GM08714 (cell line): ENCODE measurements at regions not wholly inside any gene's neighbourhood (a gene's known extent, or its start where the extent isn't known, plus 50 kb on each side); places are given as distances from the start of the nearest gene placed in this dataset.

Source experiments
- H3K4me3 ChIP-seq: fragments of 200-500 bp; sonication (Bioruptor generic); 2 replicates; pipeline ENCODE4 v1.5.1; 2014; ENCODE audit warnings: mild to moderate bottlenecking, low read length, inconsistent platforms
- ZNF274 ChIP-seq: IDR thresholded peaks from 2 replicates; pipeline ENCODE4 v1.6.1; 2012; ENCODE audit warnings: mild to moderate bottlenecking, low read depth, low read length

GRCh38 chr11:134932761-134933160 is 520.7 kb upstream of the B3GAT1 start:
- TF ChIP-seq ZNF274 = no peak
- H3K4me3 ChIP-seq = no peak overlapping the region

GRCh38 chr11:134925432-134925831 is 513.4 kb upstream of the B3GAT1 start:
- no peak overlapping the region for H3K4me3 ChIP-seq
- TF ChIP-seq ZNF274 = no peak

GRCh38 chr11:134923441-134923840 is 511.4 kb upstream of the B3GAT1 start:
- no peak overlapping the region for H3K4me3 ChIP-seq
- no peak for TF ChIP-seq ZNF274

- TF ChIP-seq ZNF274 = no peak
- no peak overlapping the region for H3K4me3 ChIP-seq
These were observed 509.9 kb upstream of the B3GAT1 start for GRCh38 chr11:134921938-134922337.

GRCh38 chr11:134920851-134921608 is 509.0 kb upstream of the B3GAT1 start:
- TF ChIP-seq ZNF274 = no peak
- no peak overlapping the region for H3K4me3 ChIP-seq

GRCh38 chr11:134916421-134917213 is 504.6 kb upstream of the B3GAT1 start:
- H3K4me3 ChIP-seq = no peak overlapping the region
- no peak for TF ChIP-seq ZNF274

GRCh38 chr11:134915881-134916280 is 503.8 kb upstream of the B3GAT1 start:
- no peak overlapping the region for H3K4me3 ChIP-seq
- no peak for TF ChIP-seq ZNF274

- H3K4me3 ChIP-seq = no peak overlapping the region
- no peak for TF ChIP-seq ZNF274
These were observed 503.2 kb upstream of the B3GAT1 start for GRCh38 chr11:134915212-134915611.

- no peak for TF ChIP-seq ZNF274
- H3K4me3 ChIP-seq = no peak overlapping the region
These were observed 502.1 kb upstream of the B3GAT1 start for GRCh38 chr11:134913999-134914590.

- no peak for TF ChIP-seq ZNF274
- H3K4me3 ChIP-seq = no peak overlapping the region
These were observed 501.3 kb upstream of the B3GAT1 start for GRCh38 chr11:134913391-134913790.

GRCh38 chr11:134911514-134912180 is 499.6 kb upstream of the B3GAT1 start:
- no peak overlapping the region for H3K4me3 ChIP-seq
- TF ChIP-seq ZNF274 = no peak

- TF ChIP-seq ZNF274 = no peak
- H3K4me3 ChIP-seq = no peak overlapping the region
These were observed 496.5 kb upstream of the B3GAT1 start for GRCh38 chr11:134908583-134908982.

GRCh38 chr11:134907636-134908035 is 495.6 kb upstream of the B3GAT1 start:
- TF ChIP-seq ZNF274 = no peak
- no peak overlapping the region for H3K4me3 ChIP-seq

GRCh38 chr11:134906356-134906955 is 494.4 kb upstream of the B3GAT1 start:
- H3K4me3 ChIP-seq = no peak overlapping the region
- no peak for TF ChIP-seq ZNF274
